GM12878 (cell line): ENCODE measurements at regions not wholly inside any gene's neighbourhood (a gene's known extent, or its start where the extent isn't known, plus 50 kb on each side); places are given as distances from the start of the nearest gene placed in this dataset.

Source experiments
- ATAC-seq: fragments of 200-7000 bp; cut with Tn5 transposase; 3 replicates; pipeline ENCODE4 v1.9.1; 2020; ENCODE audit warnings: mild to moderate bottlenecking, moderate library complexity
- BruUV-seq: library from RNA; stranded (reverse); fragments of 400-500 nt; replicated peaks from 2 replicates; lab custom pipeline; 2021; lab: Mats Ljungman, UMichigan
- CTCF ChIA-PET: fragments of 300-600 bp; sonication (Branson Sonifier 250); formaldehyde crosslinking; extraction: SDS; loops from one replicate; lab custom pipeline; 2021; ENCODE audit warnings: inconsistent platforms; lab: Yijun Ruan, JAX
- POLR2A ChIA-PET: fragments of 350-600 bp; formaldehyde crosslinking; extraction: SDS; loops from one replicate; lab custom pipeline; 2021; ENCODE audit warnings: inconsistent platforms; lab: Charles Lee
- RAD21 ChIA-PET: fragments of 300-600 bp; sonication (Branson Sonifier 250); formaldehyde crosslinking; loops from one replicate; lab custom pipeline; 2023; ENCODE audit warnings: antibody characterized with exemption; ENCODE audit not compliant: unreplicated experiment; lab: Charles Lee
- SMC1A ChIA-PET: fragments of 300-600 bp; sonication (Branson Sonifier 250); formaldehyde crosslinking; loops from one replicate; lab custom pipeline; 2023; ENCODE audit not compliant: unreplicated experiment, uncharacterized antibody; lab: Charles Lee
- DNase-seq: peaks from one replicate; pipeline ENCODE4 v3.0.0-alpha.2; 2011; ENCODE audit warnings: low read depth, low spot score
- FAIRE-seq: peaks from 3 replicates; lab custom pipeline; 2011; peaks lifted over from hg19 to GRCh38; lab: Jason Lieb, UNC
- H2AFZ ChIP-seq: 2 replicates; pipeline ENCODE4 v1.6.0; 2011; ENCODE audit warnings: low read depth, low read length, control low read depth; ENCODE audit not compliant: control insufficient read depth
- H3K27ac ChIP-seq: 2 replicates; pipeline ENCODE4 v1.5.1; 2011; ENCODE audit warnings: control low read depth; ENCODE audit not compliant: control insufficient read depth, insufficient read depth
- H3K27me3 ChIP-seq, 2 experiments: replicated peaks in 1 of 2; 2 replicates each; pipeline versions ENCODE4 v1.6.0 to v1.6.1; 2011; ENCODE audit warnings: low read length in 1 of 2; ENCODE audit not compliant: control insufficient read depth in 2 of 2, insufficient read depth in 2 of 2
- H3K36me3 ChIP-seq, 2 experiments: 2 replicates each; pipeline ENCODE4 v1.5.1; 2011; ENCODE audit warnings: low read length in 1 of 2; ENCODE audit not compliant: control insufficient read depth in 2 of 2, insufficient read depth in 2 of 2
- H3K4me1 ChIP-seq: 2 replicates; pipeline ENCODE4 v1.6.1; 2011; ENCODE audit warnings: mild to moderate bottlenecking, low read length, moderate library complexity, mixed read lengths; ENCODE audit not compliant: control insufficient read depth, insufficient read depth
- H3K4me2 ChIP-seq: 2 replicates; pipeline ENCODE4 v1.6.0; 2011; ENCODE audit warnings: control low read depth; ENCODE audit not compliant: control insufficient read depth, insufficient read depth
- H3K4me3 ChIP-seq: fragments of 200-600 bp; sonication (generic); 2 replicates; pipeline ENCODE4 v1.5.1; 2016
- H3K79me2 ChIP-seq: 2 replicates; pipeline ENCODE4 v1.6.0; 2011; ENCODE audit warnings: low read length; ENCODE audit not compliant: control insufficient read depth, insufficient read depth
- H3K9ac ChIP-seq: 2 replicates; pipeline ENCODE4 v1.8.0; 2011; ENCODE audit warnings: low read length, control low read depth, mixed read lengths; ENCODE audit not compliant: control insufficient read depth, insufficient read depth
- H3K9me3 ChIP-seq: replicated peaks from 3 replicates; pipeline ENCODE4 v1.5.1; 2011; ENCODE audit warnings: mild to moderate bottlenecking, low read length; ENCODE audit not compliant: control insufficient read depth, insufficient read depth
- H4K20me1 ChIP-seq: 2 replicates; pipeline ENCODE4 v1.6.0; 2011; ENCODE audit not compliant: control insufficient read depth, insufficient read depth
- ASH2L ChIP-seq: fragments of 300-600, 200-600 bp; sonication (generic); IDR thresholded peaks from 2 replicates; pipeline ENCODE4 v1.6.1; 2017; ENCODE audit warnings: low read depth, mild to moderate bottlenecking, borderline replicate concordance
- BCL11A ChIP-seq: IDR thresholded peaks from 2 replicates; pipeline ENCODE4 v1.6.1; 2011; ENCODE audit warnings: low read depth, low read length
- BRCA1 ChIP-seq: IDR thresholded peaks from 2 replicates; pipeline ENCODE4 v1.6.1; 2011; ENCODE audit warnings: low read depth, low read length, improper control_type of control experiment
- CUX1 ChIP-seq: IDR thresholded peaks from 2 replicates; pipeline ENCODE4 v1.6.1; 2012; ENCODE audit warnings: improper control_type of control experiment, low read depth, low read length; ENCODE audit not compliant: insufficient replicate concordance
- E2F8 ChIP-seq: fragments of 450-650 bp; IDR thresholded peaks from 2 replicates; pipeline ENCODE4 v1.6.1; 2018; ENCODE audit warnings: mild to moderate bottlenecking, low read depth, moderate library complexity; ENCODE audit not compliant: partially characterized antibody
- ETV6 ChIP-seq, 2 experiments: fragments of 450-650 bp in 1 of 2; IDR thresholded peaks in 1 of 2; conservative IDR thresholded peaks in 1 of 2; 2 replicates each; pipeline ENCODE4 v1.6.1; 2014; ENCODE audit warnings: antibody characterized with exemption in 1 of 2, borderline replicate concordance in 1 of 2, low read depth in 1 of 2, mild to moderate bottlenecking in 1 of 2, moderate library complexity in 1 of 2
- MYB ChIP-seq: fragments of 150-350 bp; IDR thresholded peaks from 2 replicates; pipeline ENCODE4 v1.6.1; 2014; ENCODE audit warnings: mild to moderate bottlenecking, low read depth, low read length, borderline replicate concordance
- NR2C1 ChIP-seq: fragments of 450-650 bp; IDR thresholded peaks from 2 replicates; pipeline ENCODE4 v1.6.1; 2017; ENCODE audit warnings: antibody characterized with exemption, mild to moderate bottlenecking, moderate library complexity
- RAD21 ChIP-seq: IDR thresholded peaks from 2 replicates; pipeline ENCODE4 v1.6.1; 2011; ENCODE audit warnings: mild to moderate bottlenecking, low read depth, low read length, moderate library complexity; ENCODE audit not compliant: insufficient read depth
- RB1 ChIP-seq: fragments of 450-650 bp; formaldehyde crosslinking; IDR thresholded peaks from 2 replicates; pipeline ENCODE4 v1.6.1; 2017; ENCODE audit warnings: mild to moderate bottlenecking, borderline replicate concordance
- REST ChIP-seq: IDR thresholded peaks from 2 replicates; pipeline ENCODE4 v1.6.1; 2012; ENCODE audit warnings: mild to moderate bottlenecking, low read depth, low read length
- RFX5 ChIP-seq: IDR thresholded peaks from 2 replicates; pipeline ENCODE4 v1.6.1; 2011; ENCODE audit warnings: low read depth, low read length, improper control_type of control experiment
- WGBS: methylation state at CpG from one replicate; pipeline ENCODE4 v1.1.6; 2016; ENCODE audit warnings: low lambda C conversion rate; ENCODE audit not compliant: insufficient replicate concordance, insufficient coverage; ENCODE audit errors: missing lambda C conversion rate; 5-methylcytosine and 5-hydroxymethylcytosine counted together
- in situ Hi-C: fragments of 300-500 bp; cut with MboI; formaldehyde crosslinking; loops from 9 replicates; pipeline ENCODE4 v1.14.3; 2018; ENCODE audit warnings: mixed read lengths
- intact Hi-C: fragments of 100-400 bp; cut with micrococcal nuclease; formaldehyde crosslinking; loops from one replicate; pipeline ENCODE4 v1.14.2; 2022; ENCODE audit not compliant: unreplicated experiment

- DNase-seq (no peak), FAIRE-seq (no peak), ATAC-seq (no peak)
- in situ Hi-C loops (no loop called here), intact Hi-C loops (no loop called here)
- Histone ChIP-seq H3K4me2 (no peak overlapping the region), H3K9me3 (no peaks in the 10 kb centered on the region; the same call in 1 of the 3 replicates), H3K9ac (no peak overlapping the region), H3K4me1 (no peaks in the 10 kb centered on the region), H3K79me2 (no peaks in the 10 kb centered on the region), H3K36me3 (no peaks in the 10 kb centered on the region), H4K20me1 (no peaks in the 10 kb centered on the region), H3K4me3 (no peak overlapping the region), H2AFZ (no peak overlapping the region), H3K27ac (no peak overlapping the region), H3K27me3 (no peaks in the 10 kb centered on the region)
- 46% methylated on average over 2 of the region's 2 CpGs for WGBS
- SMC1A ChIA-PET: no interaction called here
- no TSS peak for BruUV-seq
- POLR2A ChIA-PET: no interaction called here
- RAD21 ChIA-PET: no interaction called here
- CTCF ChIA-PET: no interaction called here
- no peak for TF ChIP-seq BCL11A
- no peak for TF ChIP-seq E2F8
- no peak for TF ChIP-seq RAD21
- TF ChIP-seq BRCA1: no peak
- no peak for TF ChIP-seq CUX1
- no peak for TF ChIP-seq RB1
- TF ChIP-seq MYB: no peak
- TF ChIP-seq ASH2L: no peak
- TF ChIP-seq ETV6 (conservative IDR thresholded peaks at IDR 0.05 in 1 of 2, IDR thresholded peaks at IDR 0.05 in 1 of 2; ENCODE audit: borderline replicate concordance in 1 of 2, low read depth in 1 of 2): no peak
- TF ChIP-seq NR2C1: no peak
- TF ChIP-seq REST: no peak
- TF ChIP-seq RFX5: no peak
These were observed 339.5 kb downstream of the PLA2G4A start for GRCh38 chr1:187168297-187168696.
